Neural cell (in vitro differentiated cells): ENCODE measurements at regions not wholly inside any gene's neighbourhood (a gene's known extent, or its start where the extent isn't known, plus 50 kb on each side); places are given as distances from the start of the nearest gene placed in this dataset.

Experiments
- H2AFZ ChIP-seq: fragments of 200-600, 300-800 bp; sonication (generic), shearing (Covaris generic); 2 replicates; pipeline ENCODE4 v1.6.0; 2014; ENCODE audit warnings: low read depth, mild to moderate bottlenecking, antibody characterized with exemption, low read length, moderate library complexity
- H3F3A ChIP-seq: fragments of 200-600 bp; shearing (Covaris generic); 2 replicates; pipeline ENCODE4 v1.6.1; 2016; ENCODE audit warnings: mild to moderate bottlenecking, moderate library complexity, mixed read lengths, antibody characterized with exemption, low read length; ENCODE audit not compliant: insufficient read depth, poor library complexity, severe bottlenecking
- H3K27ac ChIP-seq: fragments of 200-600, 300-800 bp; sonication (generic), shearing (Covaris generic); 2 replicates; pipeline ENCODE4 v1.5.1; 2014; ENCODE audit warnings: mild to moderate bottlenecking, low read length, moderate library complexity
- H3K27me3 ChIP-seq: fragments of 300-800, 200-600 bp; sonication (generic), shearing (Covaris generic); 2 replicates; pipeline ENCODE4 v1.6.0; 2014; ENCODE audit warnings: mild to moderate bottlenecking, low read depth, low read length, moderate library complexity; ENCODE audit not compliant: insufficient read depth
- H3K36me3 ChIP-seq: fragments of 300-800, 200-600 bp; sonication (generic), shearing (Covaris generic); 2 replicates; pipeline ENCODE4 v1.5.1; 2014; ENCODE audit warnings: mild to moderate bottlenecking, antibody characterized with exemption, low read length, moderate library complexity; ENCODE audit not compliant: insufficient read depth
- H3K4me2 ChIP-seq: fragments of 300-800, 200-600 bp; sonication (generic), shearing (Covaris generic); 2 replicates; pipeline ENCODE4 v1.6.0; 2014; ENCODE audit warnings: mild to moderate bottlenecking, low read length
- H3K4me3 ChIP-seq: fragments of 300-800, 200-600 bp; sonication (generic), shearing (Covaris generic); 2 replicates; pipeline ENCODE4 v1.5.1; 2014; ENCODE audit warnings: mild to moderate bottlenecking, low read length, moderate library complexity
- H3K79me2 ChIP-seq: fragments of 200-600 bp; shearing (Covaris generic); replicated peaks from 2 replicates; pipeline ENCODE4 v1.6.0; 2014; ENCODE audit warnings: mild to moderate bottlenecking, low read length, moderate library complexity; ENCODE audit not compliant: insufficient read depth
- H3K9ac ChIP-seq: fragments of 300-800, 200-600 bp; sonication (generic), shearing (Covaris generic); 2 replicates; pipeline ENCODE4 v1.6.1; 2016; ENCODE audit warnings: mild to moderate bottlenecking, low read length, mixed read lengths
- H3K9me2 ChIP-seq: fragments of 200-600 bp; shearing (Covaris generic); 2 replicates; pipeline ENCODE4 v1.6.1; 2016; ENCODE audit warnings: mild to moderate bottlenecking, low read length, mixed read lengths; ENCODE audit not compliant: insufficient read depth
- H3K9me3 ChIP-seq: fragments of 200-600, 300-800 bp; sonication (generic), shearing (Covaris generic); 2 replicates; pipeline ENCODE4 v1.6.1; 2016; ENCODE audit warnings: mild to moderate bottlenecking, mixed run types, low read length, moderate library complexity, mixed read lengths
- H4K20me1 ChIP-seq: fragments of 200-600 bp; shearing (Covaris generic); 2 replicates; pipeline ENCODE4 v1.6.1; 2016; ENCODE audit warnings: mild to moderate bottlenecking, mixed run types; ENCODE audit not compliant: insufficient read depth
- CTCF ChIP-seq: fragments of 450-650 bp; IDR thresholded peaks from 2 replicates; pipeline ENCODE4 v1.5.1; 2014; ENCODE audit warnings: antibody characterized with exemption, mild to moderate bottlenecking, moderate library complexity; ENCODE audit not compliant: poor library complexity, severe bottlenecking
- EP300 ChIP-seq: fragments of 450-650 bp; conservative IDR thresholded peaks from 2 replicates; pipeline ENCODE4 v1.6.1; 2014; ENCODE audit warnings: antibody characterized with exemption, mild to moderate bottlenecking, moderate library complexity; ENCODE audit not compliant: poor library complexity, severe bottlenecking
- EZH2 ChIP-seq: fragments of 200-600, 300-800 bp; shearing (Covaris generic), sonication (generic); IDR thresholded peaks from 2 replicates; pipeline ENCODE4 v1.6.1; 2014; ENCODE audit warnings: antibody characterized with exemption, low read length, borderline replicate concordance, mild to moderate bottlenecking; ENCODE audit not compliant: insufficient read depth, poor library complexity, severe bottlenecking
- MXI1 ChIP-seq: fragments of 450-650 bp; conservative IDR thresholded peaks from 2 replicates; pipeline ENCODE4 v1.6.1; 2014; ENCODE audit warnings: antibody characterized with exemption, mild to moderate bottlenecking; ENCODE audit not compliant: poor library complexity, severe bottlenecking
- POLR2AphosphoS5 ChIP-seq: IDR thresholded peaks from 2 replicates; pipeline ENCODE4 v1.6.1; 2012
- RAD21 ChIP-seq: fragments of 450-650 bp; conservative IDR thresholded peaks from 2 replicates; pipeline ENCODE4 v1.6.1; 2014; ENCODE audit warnings: antibody characterized with exemption, mild to moderate bottlenecking, moderate library complexity
- REST ChIP-seq: IDR thresholded peaks from 2 replicates; pipeline ENCODE4 v1.6.1; 2012; ENCODE audit warnings: borderline replicate concordance
- SMC3 ChIP-seq: fragments of 450-650 bp; conservative IDR thresholded peaks from 2 replicates; pipeline ENCODE4 v1.6.1; 2014; ENCODE audit warnings: antibody characterized with exemption, mild to moderate bottlenecking, moderate library complexity; ENCODE audit not compliant: poor library complexity
- TAF1 ChIP-seq: IDR thresholded peaks from 2 replicates; pipeline ENCODE4 v1.6.1; 2012; ENCODE audit warnings: low read depth

DNA sequence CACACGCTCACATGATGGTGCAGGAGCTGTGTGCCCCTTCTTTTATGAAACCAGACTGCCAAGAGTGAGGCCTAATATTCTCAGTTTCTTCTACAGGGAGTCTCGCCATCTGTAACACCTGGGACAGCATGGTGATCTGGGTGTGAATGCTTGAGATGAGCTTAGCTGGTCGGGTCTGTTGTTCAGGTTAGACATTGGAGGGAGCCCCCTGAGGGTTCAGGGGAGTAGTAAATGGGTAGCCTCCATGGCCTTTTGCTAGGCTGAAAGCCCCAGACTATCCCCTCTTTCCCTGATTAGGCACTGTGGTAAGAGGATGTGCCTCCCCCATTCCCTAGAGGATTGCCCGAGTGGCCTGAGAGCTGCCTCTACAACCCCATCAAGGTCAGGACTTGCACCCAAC, 1916.1 kb downstream of the PCDH9 start:
- H3K9me2 ChIP-seq = no peaks in the 10 kb centered on the region
- TF ChIP-seq POLR2AphosphoS5 (no peak), REST (no peak), EP300 (no peak), MXI1 (no peak), EZH2 (no peak), CTCF (no peak), SMC3 (no peak), RAD21 (no peak), TAF1 (no peak)
- no peaks in the 10 kb centered on the region for H3K79me2 ChIP-seq
- H3K27me3 ChIP-seq = no peaks in the 10 kb centered on the region
- H3K4me3 ChIP-seq = no peak overlapping the region
- no peak overlapping the region for H3K27ac ChIP-seq
- no peaks in the 10 kb centered on the region for H3K36me3 ChIP-seq
- no peaks in the 10 kb centered on the region for H3K9me3 ChIP-seq
- H3K4me2 ChIP-seq = no peak overlapping the region
- H2AFZ ChIP-seq = no peak overlapping the region
- no peaks in the 10 kb centered on the region for H3F3A ChIP-seq
- no peak overlapping the region for H3K9ac ChIP-seq
- H4K20me1 ChIP-seq = no peaks in the 10 kb centered on the region

DNA sequence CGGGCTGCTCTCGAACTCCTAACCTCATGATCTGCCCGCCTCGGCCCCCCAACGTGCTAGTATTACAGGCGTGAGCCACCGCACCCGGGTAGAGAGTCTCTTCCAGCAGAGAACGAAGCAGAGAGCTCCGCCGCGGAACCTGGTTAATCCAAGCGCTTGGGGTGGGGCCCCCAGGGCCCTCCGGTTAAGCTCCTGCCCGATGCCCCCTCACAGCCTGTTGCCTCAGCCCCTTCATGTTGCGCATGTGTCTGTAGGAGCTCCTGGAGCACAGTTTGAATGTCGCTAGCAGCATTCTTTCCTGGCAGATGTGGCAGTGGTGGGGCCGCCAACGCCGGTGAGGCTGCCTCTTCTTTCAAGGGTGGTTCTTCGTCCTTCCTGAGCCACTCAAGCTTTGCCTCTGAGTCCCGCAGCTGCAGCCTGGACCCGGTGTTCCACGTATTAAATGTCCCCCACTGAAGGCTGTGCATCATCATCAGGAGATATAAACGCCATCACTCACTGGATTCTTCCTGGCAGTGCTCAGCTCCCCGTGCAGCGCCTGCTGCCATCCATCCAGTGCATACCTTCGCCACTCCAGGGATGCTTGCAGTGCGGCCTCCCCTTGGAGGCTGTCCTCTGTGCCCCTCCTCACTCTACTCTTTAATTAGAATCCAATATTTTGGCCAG, 1919.3 kb downstream of the PCDH9 start:
- no peaks in the 10 kb centered on the region for H3K9me2 ChIP-seq
- no peaks in the 10 kb centered on the region for H3K36me3 ChIP-seq
- H3K79me2 ChIP-seq = no peaks in the 10 kb centered on the region
- no peaks in the 10 kb centered on the region for H3K9me3 ChIP-seq
- TF ChIP-seq EZH2 (no peak), MXI1 (no peak), SMC3 (no peak), REST (no peak), TAF1 (no peak), RAD21 (no peak), CTCF (no peak), POLR2AphosphoS5 (no peak), EP300 (no peak)
- no peak overlapping the region for H3K9ac ChIP-seq
- no peak overlapping the region for H3K4me3 ChIP-seq
- H2AFZ ChIP-seq = no peak overlapping the region
- H3F3A ChIP-seq = no peaks in the 10 kb centered on the region
- no peaks in the 10 kb centered on the region for H4K20me1 ChIP-seq
- no peak overlapping the region for H3K4me2 ChIP-seq
- no peaks in the 10 kb centered on the region for H3K27me3 ChIP-seq
- no peak overlapping the region for H3K27ac ChIP-seq
